Hypothalamus (tissue), 51 donors: ENCODE measurements at regions not wholly inside any gene's neighbourhood (a gene's known extent, or its start where the extent isn't known, plus 50 kb on each side); places are given as distances from the start of the nearest gene placed in this dataset.
"Not testable (repeated sequence)": the region's sequence is repeated elsewhere in the genome, so short reads cannot be mapped to it uniquely, and the experiment has no call there.

Source experiments
- DNase-seq, 51 donors: peaks; one replicate each; lab custom pipeline; 2025; lab: John Stamatoyannopoulos, UW

GRCh38 chr9:22170556-22170955 is 161.5 kb upstream of the CDKN2B start:
- DNase-seq, result no peak

DNA sequence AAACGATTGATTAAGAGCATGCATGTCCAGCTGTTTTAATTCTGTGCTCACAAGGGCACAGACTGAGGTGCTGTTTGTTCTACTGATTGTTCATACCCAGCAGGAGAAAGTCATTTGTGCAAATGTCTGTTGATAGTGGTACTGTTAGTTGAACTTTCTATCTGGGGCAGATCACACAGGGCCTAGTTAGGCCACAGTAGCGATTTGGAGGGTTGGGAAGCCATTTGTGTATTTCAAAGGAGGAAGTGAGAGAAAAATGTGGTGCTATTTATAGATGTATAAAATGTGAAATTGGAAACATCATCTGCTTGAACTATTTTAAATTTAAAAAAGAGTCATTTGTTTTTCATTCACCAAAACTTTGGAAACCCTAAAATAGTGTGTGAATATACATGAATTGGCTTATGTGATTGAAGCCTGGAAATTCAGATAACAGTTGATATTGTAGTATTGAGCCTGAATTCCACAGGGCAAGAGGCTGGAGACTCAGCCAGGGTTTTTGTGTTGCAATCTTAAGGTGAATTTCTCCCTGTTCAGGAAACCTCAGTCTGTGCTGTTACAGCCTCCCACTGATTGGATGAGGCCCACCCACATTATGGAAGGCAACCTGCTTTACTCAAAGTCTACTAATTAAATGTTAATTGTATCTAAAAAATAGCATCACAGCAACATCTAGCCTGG is 162.0 kb upstream of the CDKN2B start:
- DNase-seq, result no peak

DNA sequence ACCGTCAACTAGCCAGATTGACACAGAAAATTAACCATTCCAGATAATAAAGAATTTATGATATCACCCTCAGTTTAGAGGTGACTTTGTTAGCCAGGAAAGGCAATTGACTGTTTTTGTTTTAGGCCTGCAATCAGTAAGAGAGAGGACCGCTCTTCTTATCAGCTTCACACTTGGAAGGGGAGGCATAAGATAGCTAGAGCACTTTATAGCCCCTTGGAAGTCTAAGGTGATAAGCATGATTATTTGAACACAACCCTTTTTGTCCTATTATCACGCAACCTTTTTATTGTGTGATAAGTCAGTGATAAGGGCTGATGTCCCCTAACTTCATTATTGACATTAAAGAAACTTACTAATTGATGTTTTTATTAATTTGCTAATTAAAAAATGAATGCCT is 162.6 kb upstream of the CDKN2B start:
- DNase-seq, result no peak

DNA sequence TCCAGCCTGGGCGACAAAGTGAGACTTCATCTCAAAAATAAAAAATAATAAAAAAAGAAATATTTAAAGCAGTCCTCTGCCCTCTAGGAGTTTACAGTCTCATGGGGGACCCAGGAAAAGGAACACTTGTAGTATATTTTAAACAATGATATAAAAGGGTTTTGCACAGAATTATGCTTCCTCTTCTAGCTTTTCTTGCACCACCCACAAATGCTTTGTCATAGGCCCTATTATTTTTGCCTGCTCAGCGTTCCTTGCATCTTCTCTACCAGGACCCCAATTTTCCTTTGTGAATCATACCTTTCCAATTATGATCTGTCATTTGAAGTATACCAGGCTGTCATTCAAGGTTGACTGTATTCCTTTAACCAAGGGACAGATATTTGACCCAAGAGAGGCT is 164.8 kb upstream of the CDKN2B start:
- no peak for DNase-seq

DNA sequence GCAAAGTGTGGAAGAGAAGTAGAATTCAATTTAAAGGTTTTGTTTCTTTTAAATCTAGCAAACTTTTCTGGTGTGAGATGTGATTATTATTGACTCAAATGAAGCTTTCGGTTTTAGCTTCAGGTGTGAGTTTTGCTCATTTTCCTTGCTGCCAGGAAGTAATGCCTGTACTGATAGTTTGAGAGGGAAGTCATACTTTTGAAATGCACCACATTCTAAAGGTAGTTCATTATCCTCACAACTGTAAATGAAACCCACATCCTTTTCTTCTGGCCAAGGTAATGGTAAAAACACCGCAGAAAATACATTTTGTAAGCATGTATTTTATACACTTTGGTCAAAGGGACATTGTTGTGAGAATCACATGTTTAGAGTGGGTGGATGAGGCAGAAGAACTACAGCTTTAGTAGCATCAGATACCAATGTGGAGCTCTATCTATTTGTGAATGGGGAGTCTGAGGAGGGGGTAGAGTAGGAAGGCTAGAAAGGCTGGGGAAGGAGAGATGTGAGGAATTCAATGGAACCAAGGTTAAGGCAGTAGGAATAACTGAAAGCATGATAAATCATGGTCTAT is 167.0 kb upstream of the CDKN2B start:
- DNase-seq, result no peak

GRCh38 chr9:22181021-22181420 is 171.9 kb upstream of the CDKN2B start:
- DNase-seq, result not testable (repeated sequence)

- no peak for DNase-seq
Observed at GRCh38 chr9:22189471-22189870, 180.4 kb upstream of the CDKN2B start.

GRCh38 chr9:22197000-22197399 is 187.9 kb upstream of the CDKN2B start:
- DNase-seq, result not testable (repeated sequence)

GRCh38 chr9:22198681-22199080 is 189.6 kb upstream of the CDKN2B start:
- no peak for DNase-seq

GRCh38 chr9:22201256-22201655 is 192.2 kb upstream of the CDKN2B start:
- DNase-seq, result no peak

- no peak for DNase-seq
Observed at GRCh38 chr9:22203371-22204138, 194.4 kb upstream of the CDKN2B start.

DNA sequence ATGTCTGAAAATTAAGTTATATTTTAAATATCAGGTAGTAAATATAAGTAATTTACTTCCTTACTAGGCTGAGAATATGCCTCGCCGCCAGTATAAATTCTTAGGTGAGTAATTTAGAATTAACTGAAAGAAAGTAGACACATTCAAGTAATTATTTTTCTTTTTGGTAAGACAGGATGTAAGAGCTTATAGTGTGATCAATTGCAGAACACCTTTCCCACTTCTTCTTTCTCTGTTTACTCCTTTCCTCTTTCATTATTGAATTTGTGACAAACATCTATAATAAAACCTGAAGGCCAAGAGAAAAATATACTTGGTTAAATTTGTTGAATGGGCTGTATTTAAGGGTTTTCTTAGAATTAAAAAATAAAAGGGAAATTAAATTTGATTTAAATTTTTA is 195.1 kb upstream of the CDKN2B start:
- DNase-seq, result no peak

DNA sequence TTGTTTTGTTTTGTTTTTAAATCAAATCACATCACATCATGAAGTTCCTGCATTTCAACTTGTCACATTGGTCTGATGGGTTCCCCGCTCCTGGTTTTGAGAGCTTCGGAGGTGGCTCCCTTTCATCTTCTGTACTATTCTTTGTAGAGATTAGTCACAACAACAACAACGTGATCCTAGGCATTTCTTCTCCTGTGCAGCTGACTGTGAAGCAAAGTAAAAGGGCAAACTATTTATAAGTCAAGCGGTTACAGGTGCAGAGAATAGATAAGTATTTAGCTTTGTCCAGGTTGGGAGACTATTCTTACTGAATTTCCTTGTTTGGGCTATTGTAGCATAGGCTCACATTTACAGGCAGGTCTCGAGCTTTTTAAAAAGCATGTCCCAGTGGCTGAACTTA is 197.7 kb upstream of the CDKN2B start:
- DNase-seq, result no peak

GRCh38 chr9:22208846-22209585 is 199.9 kb upstream of the CDKN2B start:
- DNase-seq, result no peak

- no peak for DNase-seq
Observed at GRCh38 chr9:22210262-22210661, 201.2 kb upstream of the CDKN2B start.

DNA sequence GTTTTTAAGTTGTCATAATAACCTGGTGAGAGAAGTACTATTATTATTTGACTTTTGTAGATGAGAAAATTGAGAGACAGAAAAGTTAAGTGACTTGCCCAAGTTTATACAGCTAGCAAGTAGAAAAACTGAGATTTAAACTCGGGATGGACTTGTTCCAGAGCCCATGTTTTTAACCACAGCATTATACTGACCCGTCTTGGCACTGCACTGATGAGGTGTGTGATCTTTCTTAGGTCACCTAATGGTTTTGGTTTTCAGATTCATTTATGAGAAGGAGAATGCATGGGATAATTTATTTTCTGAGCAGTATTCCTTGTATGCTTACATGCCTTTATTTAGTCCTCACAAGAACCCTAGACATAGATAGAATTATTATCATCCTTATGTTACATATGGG is 201.8 kb upstream of the CDKN2B start:
- DNase-seq, result no peak

- no peak for DNase-seq
Observed at GRCh38 chr9:22211588-22212360, 202.7 kb upstream of the CDKN2B start.

DNA sequence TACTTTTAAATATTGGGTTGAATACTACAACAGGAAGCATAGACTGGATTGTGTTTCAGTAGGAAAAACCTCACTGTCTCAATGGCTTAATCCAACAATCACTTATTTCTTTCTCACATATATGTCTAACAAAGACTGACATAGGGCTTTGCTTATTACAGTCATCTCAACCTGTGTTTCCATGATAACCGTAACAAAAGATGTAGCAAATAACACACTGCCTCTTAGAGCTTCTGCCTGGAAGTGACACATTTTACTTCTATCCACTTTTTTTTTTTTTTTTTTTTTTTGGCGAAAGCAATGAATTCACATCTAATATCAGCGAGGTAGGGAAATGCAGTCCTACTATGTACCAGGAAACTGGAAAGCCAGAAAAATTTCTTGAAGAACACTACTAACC is 204.9 kb upstream of the CDKN2B start:
- DNase-seq, result no peak

DNA sequence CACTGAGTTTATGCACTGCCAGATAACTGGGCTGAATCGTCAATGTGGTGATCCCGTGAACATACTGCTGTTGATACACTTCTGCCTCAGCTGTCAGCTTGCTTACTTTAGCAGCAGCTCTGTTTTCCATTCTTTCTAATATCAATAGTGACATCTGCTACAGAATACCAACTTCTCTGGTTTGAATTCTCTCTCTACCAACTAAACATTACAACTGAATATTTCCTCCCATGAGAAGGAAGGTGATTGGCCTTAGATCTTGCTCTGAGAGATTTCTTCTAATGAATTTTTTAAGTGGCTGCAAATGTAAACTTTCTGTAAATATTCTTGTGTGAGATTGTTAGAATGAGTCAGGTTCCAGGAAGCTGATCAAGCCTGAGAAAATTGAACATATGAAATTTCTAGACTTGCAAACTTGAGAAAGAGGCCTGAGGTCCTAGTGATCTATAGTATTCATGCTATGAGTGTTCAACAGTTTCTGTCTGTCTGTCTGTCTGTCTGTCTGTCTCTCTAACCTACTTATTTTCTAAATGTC is 205.5 kb upstream of the CDKN2B start:
- DNase-seq, result no peak

DNA sequence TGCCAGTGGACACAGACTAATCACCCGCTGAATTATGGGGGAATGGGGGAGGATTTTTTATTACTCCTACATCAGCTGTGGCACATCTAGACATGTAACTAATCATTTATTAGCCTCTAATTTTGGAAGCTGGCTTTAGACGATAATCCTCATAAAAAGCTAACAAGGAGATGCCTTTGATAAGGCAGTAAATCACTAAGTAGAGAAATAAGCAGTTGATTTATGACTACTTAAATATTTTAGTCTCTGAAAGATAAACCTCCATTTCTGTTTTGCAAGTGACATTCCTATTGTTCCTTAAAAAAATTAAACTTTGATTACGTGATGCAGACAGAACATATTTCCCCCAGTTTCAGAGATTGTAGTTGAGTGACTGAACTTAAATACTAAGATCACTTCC is 206.4 kb upstream of the CDKN2B start:
- DNase-seq, result no peak
